ENCODE measurements at regions not wholly inside any gene's neighbourhood (a gene's known extent, or its start where the extent isn't known, plus 50 kb on each side); places are given as distances from the start of the nearest gene placed in this dataset.

DNA sequence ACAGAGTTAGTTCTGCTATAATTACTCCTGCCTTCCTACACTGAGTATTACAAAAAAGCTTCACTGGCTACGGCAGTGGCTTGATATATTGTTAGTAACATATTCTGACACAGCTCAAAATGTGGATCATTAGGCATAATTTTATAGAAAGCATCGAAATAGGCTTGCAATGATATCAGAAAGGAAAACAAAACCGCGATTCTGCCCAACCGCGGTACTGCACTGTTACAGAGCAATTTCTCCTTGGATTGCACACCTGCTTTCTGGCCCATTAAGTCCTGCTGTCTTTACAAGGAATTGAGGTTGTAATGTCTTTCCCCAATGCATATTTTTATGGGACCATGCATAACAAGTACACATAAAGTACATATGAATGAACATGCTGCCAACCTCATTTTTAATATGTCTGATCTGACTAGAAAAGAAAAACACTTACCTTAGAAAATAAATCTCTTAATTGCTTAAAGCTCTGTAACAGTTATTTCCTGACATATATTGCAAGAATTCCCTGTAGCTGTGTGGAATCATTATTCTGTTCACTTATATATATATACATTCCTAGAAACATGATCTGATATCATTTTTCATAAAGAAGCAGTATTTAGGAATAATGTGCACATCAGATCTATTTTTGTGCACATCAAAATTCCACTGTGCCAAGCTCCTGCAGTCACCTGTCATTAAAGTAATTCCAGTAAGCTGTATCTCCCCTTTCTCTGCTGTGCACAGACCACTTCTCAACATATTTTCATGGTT, 763.9 kb downstream of the HACE1 start:
- no peaks in the 10 kb centered on the region for H3K4me1 Mint-ChIP-seq (ENCODE audit: unreplicated experiment)

DNA sequence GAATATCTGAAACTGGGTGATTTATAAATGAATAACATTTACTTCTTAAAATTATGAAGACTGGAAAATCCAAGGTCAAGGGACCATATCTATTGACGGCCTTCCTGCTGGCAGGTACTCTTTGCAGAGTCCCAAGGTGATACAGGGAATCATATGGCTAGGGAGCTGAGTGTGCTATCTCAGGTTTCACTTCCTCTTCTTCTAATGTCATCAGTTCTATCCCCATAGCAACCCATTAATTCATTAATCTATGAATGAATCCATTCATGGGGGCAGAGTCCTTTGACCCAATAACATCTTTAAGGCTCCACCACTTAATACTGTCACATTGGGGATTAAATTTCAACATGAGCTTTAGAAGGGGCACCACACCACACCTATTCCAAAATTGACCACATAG, 772.0 kb downstream of the HACE1 start:
- H3K4me1 Mint-ChIP-seq (ENCODE audit: unreplicated experiment) = no peaks in the 10 kb centered on the region
- H3K36me3 Mint-ChIP-seq = no peaks in the 10 kb centered on the region
- no peaks in the 10 kb centered on the region for H3K27me3 Mint-ChIP-seq
- TF ChIP-seq, protein P1, sequence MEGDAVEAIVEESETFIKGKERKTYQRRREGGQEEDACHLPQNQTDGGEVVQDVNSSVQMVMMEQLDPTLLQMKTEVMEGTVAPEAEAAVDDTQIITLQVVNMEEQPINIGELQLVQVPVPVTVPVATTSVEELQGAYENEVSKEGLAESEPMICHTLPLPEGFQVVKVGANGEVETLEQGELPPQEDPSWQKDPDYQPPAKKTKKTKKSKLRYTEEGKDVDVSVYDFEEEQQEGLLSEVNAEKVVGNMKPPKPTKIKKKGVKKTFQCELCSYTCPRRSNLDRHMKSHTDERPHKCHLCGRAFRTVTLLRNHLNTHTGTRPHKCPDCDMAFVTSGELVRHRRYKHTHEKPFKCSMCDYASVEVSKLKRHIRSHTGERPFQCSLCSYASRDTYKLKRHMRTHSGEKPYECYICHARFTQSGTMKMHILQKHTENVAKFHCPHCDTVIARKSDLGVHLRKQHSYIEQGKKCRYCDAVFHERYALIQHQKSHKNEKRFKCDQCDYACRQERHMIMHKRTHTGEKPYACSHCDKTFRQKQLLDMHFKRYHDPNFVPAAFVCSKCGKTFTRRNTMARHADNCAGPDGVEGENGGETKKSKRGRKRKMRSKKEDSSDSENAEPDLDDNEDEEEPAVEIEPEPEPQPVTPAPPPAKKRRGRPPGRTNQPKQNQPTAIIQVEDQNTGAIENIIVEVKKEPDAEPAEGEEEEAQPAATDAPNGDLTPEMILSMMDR (conservative IDR thresholded peaks at IDR 0.05) = no peak
- no peak overlapping the region for H3K4me3 Mint-ChIP-seq
- no peak for DNase-seq (ENCODE audit: extremely low spot score, unreplicated experiment)
- H3K9me3 Mint-ChIP-seq = peaks cover 3% of the 10 kb centered on the region
- H3K27ac Mint-ChIP-seq = no peak overlapping the region

More for the DNA sequence above, 763.9 kb downstream of the HACE1 start:
- Mint-ChIP-seq H3K27me3 (no peaks in the 10 kb centered on the region), H3K27ac (no peak overlapping the region), H3K9me3 (no peaks in the 10 kb centered on the region), H3K36me3 (no peaks in the 10 kb centered on the region), H3K4me3 (no peak overlapping the region)
- TF ChIP-seq, protein P1 (conservative IDR thresholded peaks at IDR 0.05) = no peak
- no peak for DNase-seq (ENCODE audit: extremely low spot score, unreplicated experiment)

DNA sequence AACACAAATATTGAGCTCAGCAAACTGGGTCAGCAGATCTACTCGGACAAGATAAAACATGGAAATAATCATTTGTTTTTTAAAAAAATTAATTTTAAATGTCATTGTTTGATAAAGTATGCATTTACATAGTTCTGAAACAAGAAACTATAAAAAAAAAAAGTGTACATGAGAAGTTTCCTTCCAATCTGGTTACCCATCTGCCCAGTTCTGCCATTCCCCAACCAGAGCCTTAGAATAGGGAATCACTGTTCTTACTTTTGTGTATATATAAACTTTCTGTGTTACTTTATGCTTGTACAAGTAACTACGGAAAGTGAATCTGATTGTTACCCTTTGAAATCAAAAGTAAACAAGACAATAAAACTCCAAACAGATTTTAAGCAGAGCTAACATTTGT, 791.4 kb downstream of the HACE1 start:
- TF ChIP-seq, protein P1 (conservative IDR thresholded peaks at IDR 0.05) = no peak
- no peaks in the 10 kb centered on the region for H3K36me3 Mint-ChIP-seq
- DNase-seq (ENCODE audit: extremely low spot score, unreplicated experiment) = no peak
- no peaks in the 10 kb centered on the region for H3K4me1 Mint-ChIP-seq (ENCODE audit: unreplicated experiment)
- no peaks in the 10 kb centered on the region for H3K9me3 Mint-ChIP-seq
- no peak overlapping the region for H3K27ac Mint-ChIP-seq
- H3K27me3 Mint-ChIP-seq = peaks cover 13% of the 10 kb centered on the region
- H3K4me3 Mint-ChIP-seq = no peak overlapping the region

DNA sequence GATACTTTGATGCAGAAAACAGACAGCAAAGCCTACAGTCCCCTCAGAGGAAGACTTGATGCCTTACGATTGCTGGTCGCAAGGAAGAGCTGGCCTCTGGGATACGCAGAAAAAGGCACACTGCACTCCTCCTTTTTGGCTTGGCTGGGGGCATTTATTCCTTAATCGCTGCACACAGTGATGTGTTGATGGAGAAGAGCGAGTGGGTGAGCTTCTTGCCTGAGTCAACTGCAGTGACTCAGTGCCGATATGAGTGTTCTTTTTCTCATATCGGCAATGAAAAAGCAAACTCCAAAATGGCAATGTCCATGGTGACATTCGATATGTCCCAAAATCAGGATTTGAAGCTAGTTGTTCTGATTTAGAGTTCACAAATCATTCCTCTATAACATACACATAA, 794.8 kb downstream of the HACE1 start:
- Mint-ChIP-seq H3K4me3 (no peak overlapping the region), H3K27me3 (peaks cover 13% of the 10 kb centered on the region), H3K27ac (no peak overlapping the region), H3K9me3 (no peaks in the 10 kb centered on the region), H3K4me1 (ENCODE audit: unreplicated experiment) (no peaks in the 10 kb centered on the region), H3K36me3 (no peaks in the 10 kb centered on the region)
- TF ChIP-seq, protein P1 (conservative IDR thresholded peaks at IDR 0.05) = no peak
- no peak for DNase-seq (ENCODE audit: extremely low spot score, unreplicated experiment)

DNA sequence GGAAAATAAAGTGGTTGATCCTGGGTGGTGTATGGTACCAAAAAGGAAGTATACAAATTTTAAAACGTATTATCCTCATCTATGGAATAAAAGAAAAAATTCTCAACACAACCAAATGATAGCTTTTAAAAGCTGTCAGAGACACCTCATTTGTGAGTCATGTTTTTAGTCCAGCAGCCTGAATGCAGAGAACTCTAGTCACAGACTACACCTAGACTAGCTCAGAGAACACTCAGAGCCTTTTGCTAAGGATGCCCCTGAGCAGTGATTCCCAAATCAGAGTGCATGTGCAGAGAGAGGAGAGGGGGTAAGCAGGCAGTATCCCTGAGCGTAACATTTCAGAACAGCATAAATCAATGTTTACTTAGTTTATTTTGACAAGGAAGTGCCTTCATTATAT, 809.3 kb downstream of the HACE1 start:
- DNase-seq (ENCODE audit: extremely low spot score, unreplicated experiment) = no peak
- no peak overlapping the region for H3K4me3 Mint-ChIP-seq
- no peaks in the 10 kb centered on the region for H3K4me1 Mint-ChIP-seq (ENCODE audit: unreplicated experiment)
- TF ChIP-seq, protein P1 (conservative IDR thresholded peaks at IDR 0.05) = no peak
- H3K27me3 Mint-ChIP-seq = peaks cover 10% of the 10 kb centered on the region
- no peaks in the 10 kb centered on the region for H3K36me3 Mint-ChIP-seq
- H3K9me3 Mint-ChIP-seq = no peaks in the 10 kb centered on the region
- H3K27ac Mint-ChIP-seq = no peak overlapping the region

Measured in type B pancreatic cell (in vitro differentiated cells).